HepG2 (cell line): ENCODE measurements at regions not wholly inside any gene's neighbourhood (a gene's known extent, or its start where the extent isn't known, plus 50 kb on each side); places are given as distances from the start of the nearest gene placed in this dataset.

Experiments
- ATAC-seq: fragments of 200-7000 bp; cut with Tn5 transposase; 3 replicates; pipeline ENCODE4 v1.9.1; 2020; ENCODE audit warnings: mild to moderate bottlenecking, moderate library complexity
- BruUV-seq: library from RNA; stranded (reverse); fragments of 400-500 nt; replicated peaks from 2 replicates; lab custom pipeline; 2021; lab: Mats Ljungman, UMichigan
- CTCF ChIA-PET: fragments of 300-600 bp; formaldehyde crosslinking; extraction: SDS; loops from one replicate; lab custom pipeline; 2021; ENCODE audit warnings: low total read pairs, inconsistent platforms, low intra/inter-chr PET ratio; lab: Yijun Ruan, JAX
- POLR2A ChIA-PET: fragments of 350-600 bp; sonication (Branson Sonifier 250); formaldehyde crosslinking; loops from one replicate; lab custom pipeline; 2020; ENCODE audit warnings: antibody characterized with exemption, inconsistent platforms; lab: Yijun Ruan, JAX
- DNase-seq: peaks from one replicate; pipeline ENCODE4 v3.0.0-alpha.2; 2015; ENCODE audit warnings: low spot score
- FAIRE-seq: peaks from 3 replicates; lab custom pipeline; 2011; peaks lifted over from hg19 to GRCh38; lab: Jason Lieb, UNC
- H2AFZ ChIP-seq: one replicate; pipeline ENCODE4 v1.6.1; 2011; ENCODE audit warnings: low read length, inconsistent platforms
- H3K27ac ChIP-seq: fragments of 300-600 bp; 3 replicates; pipeline ENCODE4 v1.8.0; 2011; ENCODE audit warnings: mixed run types, mild to moderate bottlenecking, mixed read lengths, low read length, inconsistent platforms; ENCODE audit not compliant: insufficient read depth; ENCODE audit errors: extremely low read length
- H3K27me3 ChIP-seq, 2 experiments: fragments of 200-600 bp in 1 of 2; 2 replicates in 1 of 2; 3 replicates in 1 of 2; pipeline versions ENCODE4 v1.6.0 to v1.8.0; 2011; ENCODE audit warnings: low read length in 2 of 2, mild to moderate bottlenecking in 2 of 2, moderate library complexity in 2 of 2, inconsistent platforms in 1 of 2; ENCODE audit not compliant: insufficient read depth in 2 of 2, control insufficient read depth in 1 of 2
- H3K36me3 ChIP-seq, 2 experiments: fragments of 200-600 bp in 1 of 2; replicated peaks in 1 of 2; 2 replicates in 1 of 2; 3 replicates in 1 of 2; pipeline versions ENCODE4 v1.5.1 to v1.8.0; 2011; ENCODE audit warnings: low read length in 2 of 2, inconsistent platforms in 1 of 2; ENCODE audit not compliant: insufficient read depth in 2 of 2, control insufficient read depth in 1 of 2
- H3K4me1 ChIP-seq: 2 replicates; pipeline ENCODE4 v1.5.1; 2012; ENCODE audit warnings: low read length, inconsistent platforms; ENCODE audit not compliant: insufficient read depth
- H3K4me2 ChIP-seq: 2 replicates; pipeline ENCODE4 v1.6.0; 2011; ENCODE audit warnings: low read depth, low read length, inconsistent platforms
- H3K4me3 ChIP-seq, 3 experiments: fragments of 200-600 bp in 1 of 3; sonication (generic), shearing (Covaris generic) in 1 of 3; replicated peaks in 1 of 3; 2 replicates each; pipeline ENCODE4 v1.5.1; 2011 to 2016; ENCODE audit warnings: low read length in 3 of 3, inconsistent platforms in 2 of 3, low read depth in 2 of 3, mild to moderate bottlenecking in 2 of 3, control low read depth in 1 of 3, mixed read lengths in 1 of 3; ENCODE audit not compliant: insufficient read depth in 1 of 3
- H3K79me2 ChIP-seq: one replicate; pipeline ENCODE4 v1.6.1; 2011; ENCODE audit warnings: low read length, inconsistent platforms; ENCODE audit not compliant: insufficient read depth
- H3K9ac ChIP-seq: 2 replicates; pipeline ENCODE4 v1.6.0; 2011; ENCODE audit warnings: mild to moderate bottlenecking, low read depth, low read length, inconsistent platforms; ENCODE audit not compliant: insufficient read depth
- H3K9me3 ChIP-seq: 2 replicates; pipeline ENCODE4 v1.5.1; 2012; ENCODE audit warnings: mild to moderate bottlenecking, low read length
- H4K20me1 ChIP-seq: 2 replicates; pipeline ENCODE4 v1.6.0; 2011; ENCODE audit warnings: inconsistent platforms, mild to moderate bottlenecking, low read length, moderate library complexity; ENCODE audit not compliant: insufficient read depth
- ARID2 ChIP-seq: sonication (generic); formaldehyde crosslinking; IDR thresholded peaks from 2 replicates; pipeline ENCODE4 v1.8.1; 2022; ENCODE audit warnings: mild to moderate bottlenecking, missing genetic modification reagents, borderline replicate concordance
- CBFB ChIP-seq: sonication (generic); formaldehyde crosslinking; IDR thresholded peaks from 2 replicates; pipeline ENCODE4 v1.4.0; 2020; ENCODE audit warnings: missing genetic modification reagents
- CHD4 ChIP-seq: fragments of 200-600 bp; sonication (generic); IDR thresholded peaks from 2 replicates; pipeline ENCODE4 v1.7.0; 2017; ENCODE audit warnings: mild to moderate bottlenecking, low read length, borderline replicate concordance
- FIP1L1 ChIP-seq: fragments of 200-400 bp; formaldehyde crosslinking; IDR thresholded peaks from 2 replicates; pipeline ENCODE4 v1.6.1; 2018; ENCODE audit warnings: low read depth, mild to moderate bottlenecking, low read length, moderate library complexity, borderline replicate concordance; ENCODE audit not compliant: insufficient read depth
- HDAC1 ChIP-seq: sonication (generic); formaldehyde crosslinking; IDR thresholded peaks from 2 replicates; pipeline ENCODE4 v1.5.1; 2020; ENCODE audit warnings: mild to moderate bottlenecking, missing genetic modification reagents
- HMGA1 ChIP-seq: sonication (generic); formaldehyde crosslinking; conservative IDR thresholded peaks from 2 replicates; pipeline ENCODE4 v1.4.0; 2020; ENCODE audit warnings: missing genetic modification reagents
- JDP2 ChIP-seq: sonication (generic); formaldehyde crosslinking; IDR thresholded peaks from 2 replicates; pipeline ENCODE4 v1.8.1; 2022; ENCODE audit warnings: missing genetic modification reagents, borderline replicate concordance
- KLF11 ChIP-seq: IDR thresholded peaks from 2 replicates; pipeline ENCODE4 v1.6.1; 2016; ENCODE audit warnings: missing compliant biosample characterization
- PCBP2 ChIP-seq: fragments of 200-400 bp; formaldehyde crosslinking; optimal IDR thresholded peaks from 2 replicates; pipeline ENCODE3; 2018; ENCODE audit warnings: low read length, low read depth; ENCODE audit not compliant: poor library complexity, severe bottlenecking
- SMYD3 ChIP-seq: sonication (generic); formaldehyde crosslinking; IDR thresholded peaks from 2 replicates; pipeline ENCODE4 v1.8.1; 2023; ENCODE audit warnings: mild to moderate bottlenecking, missing genetic modification reagents
- ZFP36 ChIP-seq: fragments of 150-350 bp; IDR thresholded peaks from 2 replicates; pipeline ENCODE4 v1.6.1; 2018; ENCODE audit warnings: borderline replicate concordance, low read length, low read depth; ENCODE audit not compliant: partially characterized antibody
- ZMYM2 ChIP-seq: sonication (generic); formaldehyde crosslinking; IDR thresholded peaks from 2 replicates; pipeline ENCODE4 v1.8.0; 2022; ENCODE audit warnings: mild to moderate bottlenecking, missing genetic modification reagents
- ZNF383 ChIP-seq: sonication (generic); formaldehyde crosslinking; IDR thresholded peaks from 2 replicates; pipeline ENCODE4 v1.4.0; 2020; ENCODE audit warnings: missing genetic modification reagents, mild to moderate bottlenecking, borderline replicate concordance
- ZNF430 ChIP-seq: sonication (generic); formaldehyde crosslinking; IDR thresholded peaks from 2 replicates; pipeline ENCODE4 v1.9.0; 2021; ENCODE audit warnings: mild to moderate bottlenecking, missing genetic modification reagents
- ZNF720 ChIP-seq: sonication (generic); formaldehyde crosslinking; IDR thresholded peaks from 2 replicates; pipeline ENCODE4 v1.4.0; 2020; ENCODE audit warnings: missing genetic modification reagents
- WGBS: methylation state at CpG from one replicate; pipeline ENCODE4 v1.1.6; 2017; ENCODE audit warnings: low lambda C conversion rate; 5-methylcytosine and 5-hydroxymethylcytosine counted together
- in situ Hi-C: cut with HindIII; loops from 2 replicates; pipeline ENCODE4 v1.10.0; 2017; ENCODE audit warnings: low pct_unique_long_range_greater_than_20kb; ENCODE audit not compliant: extremely low pct_ligation_motif_present
- intact Hi-C: fragments of 100-400 bp; cut with micrococcal nuclease; formaldehyde crosslinking; loops from one replicate; pipeline ENCODE4 v1.10.0; 2022; ENCODE audit not compliant: unreplicated experiment
- TF ChIP-seq, protein P1 (sequence below): sonication (generic); formaldehyde crosslinking; IDR thresholded peaks from 2 replicates; pipeline ENCODE4 v1.8.0; 2022; ENCODE audit warnings: mild to moderate bottlenecking, missing genetic modification reagents, borderline replicate concordance
- TF ChIP-seq, protein P2 (sequence below): sonication (generic); formaldehyde crosslinking; IDR thresholded peaks from 2 replicates; pipeline ENCODE4 v1.5.0; 2020; ENCODE audit warnings: mild to moderate bottlenecking, low read depth, missing genetic modification reagents, borderline replicate concordance
- TF ChIP-seq, protein P3 (sequence below): IDR thresholded peaks from 2 replicates; pipeline ENCODE4 v1.6.1; 2016; ENCODE audit warnings: mild to moderate bottlenecking, missing biosample characterization, missing genetic modification reagents
- TF ChIP-seq, protein P4 (sequence below): IDR thresholded peaks from 2 replicates; pipeline ENCODE4 v1.6.1; 2012; ENCODE audit warnings: inconsistent platforms

DNA sequence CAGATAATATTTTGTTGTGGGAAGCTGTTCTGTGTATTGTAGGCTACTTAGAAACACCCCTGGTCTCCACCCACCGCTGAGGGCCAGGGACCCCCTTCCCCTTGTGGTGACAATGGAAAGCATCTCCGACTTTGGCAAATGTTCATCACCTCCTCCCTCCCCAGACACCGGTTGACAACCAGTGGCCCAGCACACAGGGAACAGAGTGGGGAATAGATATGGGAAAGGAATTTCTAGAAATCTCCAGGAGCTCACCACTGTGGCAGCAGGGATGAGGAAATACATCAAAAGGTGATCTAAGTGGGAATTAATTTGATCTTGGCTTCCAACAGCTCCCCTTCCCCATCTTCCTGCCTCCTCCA, 257.3 kb upstream of the FOXQ1 start:
- TSS peak; percentile 41 for BruUV-seq
- ATAC-seq = peak; percentile 15
- H3K4me2 ChIP-seq = peak overlapping the region; percentile 92

More for the DNA sequence above, 257.3 kb upstream of the FOXQ1 start:
- FAIRE-seq (no peak), DNase-seq (no peak)
- peak overlapping the region; percentile 54 for H3K9ac ChIP-seq
- peak overlapping the region in 1 of 3 experiments; percentile 70; a peak in 2 of 6 replicates for H3K4me3 ChIP-seq
- in situ Hi-C loops = loop anchor here (5.0 kb wide), 2 partner anchors 213 to 258 kb away; partner anchors contain the start of gene FOXQ1
- TF ChIP-seq ZNF720 (CRISPR knock-in tag) (peak; percentile 21; the same call in 1 of the 2 replicates), PCBP2 (peak; percentile 14), ZMYM2 (peak; percentile 58; the same call in 1 of the 2 replicates), ZNF430 (CRISPR knock-in tag) (peak; percentile 47; the same call in 1 of the 2 replicates), FIP1L1 (0 out of 2 replicates have a peak, but pooled peaks have one; percentile 9), CHD4 (0 out of 2 replicates have a peak, but pooled peaks have one; percentile 13), HMGA1 (CRISPR knock-in tag) (no peak), HDAC1 (CRISPR knock-in tag) (no peak), ZNF383 (CRISPR knock-in tag) (0 out of 2 replicates have a peak, but pooled peaks have one; percentile 9), CBFB (CRISPR knock-in tag) (no peak), SMYD3 (CRISPR knock-in tag) (peak; percentile 25; the same call in 1 of the 2 replicates), KLF11 (CRISPR knock-in tag) (no peak; the same call in 1 of the 2 replicates), JDP2 (CRISPR knock-in tag) (0 out of 2 replicates have a peak, but pooled peaks have one; percentile 2), ARID2 (CRISPR knock-in tag) (0 out of 2 replicates have a peak, but pooled peaks have one; percentile 53), ZFP36 (no peak)
- TF ChIP-seq, protein P1, sequence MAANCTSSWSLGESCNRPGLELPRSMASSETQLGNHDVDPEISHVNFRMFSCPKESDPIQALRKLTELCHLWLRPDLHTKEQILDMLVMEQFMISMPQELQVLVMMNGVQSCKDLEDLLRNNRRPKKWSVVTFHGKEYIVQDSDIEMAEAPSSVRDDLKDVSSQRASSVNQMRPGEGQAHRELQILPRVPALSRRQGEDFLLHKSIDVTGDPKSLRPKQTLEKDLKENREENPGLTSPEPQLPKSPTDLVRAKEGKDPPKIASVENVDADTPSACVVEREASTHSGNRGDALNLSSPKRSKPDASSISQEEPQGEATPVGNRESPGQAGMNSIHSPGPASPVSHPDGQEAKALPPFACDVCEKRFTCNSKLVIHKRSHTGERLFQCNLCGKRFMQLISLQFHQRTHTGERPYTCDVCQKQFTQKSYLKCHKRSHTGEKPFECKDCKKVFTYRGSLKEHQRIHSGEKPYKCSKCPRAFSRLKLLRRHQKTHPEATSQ (CRISPR knock-in tag) = 0 out of 2 replicates have a peak, but pooled peaks have one; percentile 2
- TF ChIP-seq, protein P2, sequence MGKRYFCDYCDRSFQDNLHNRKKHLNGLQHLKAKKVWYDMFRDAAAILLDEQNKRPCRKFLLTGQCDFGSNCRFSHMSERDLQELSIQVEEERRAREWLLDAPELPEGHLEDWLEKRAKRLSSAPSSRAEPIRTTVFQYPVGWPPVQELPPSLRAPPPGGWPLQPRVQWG (CRISPR knock-in tag) = no peak
- TF ChIP-seq, protein P3, sequence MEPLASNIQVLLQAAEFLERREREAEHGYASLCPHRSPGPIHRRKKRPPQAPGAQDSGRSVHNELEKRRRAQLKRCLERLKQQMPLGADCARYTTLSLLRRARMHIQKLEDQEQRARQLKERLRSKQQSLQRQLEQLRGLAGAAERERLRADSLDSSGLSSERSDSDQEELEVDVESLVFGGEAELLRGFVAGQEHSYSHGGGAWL (CRISPR knock-in tag) = 0 out of 2 replicates have a peak, but pooled peaks have one; percentile 0
- TF ChIP-seq, protein P4, sequence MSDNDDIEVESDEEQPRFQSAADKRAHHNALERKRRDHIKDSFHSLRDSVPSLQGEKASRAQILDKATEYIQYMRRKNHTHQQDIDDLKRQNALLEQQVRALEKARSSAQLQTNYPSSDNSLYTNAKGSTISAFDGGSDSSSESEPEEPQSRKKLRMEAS = peak; percentile 8; the same call in 1 of the 2 replicates
- peaks cover 55% of the 10 kb centered on the region for H3K4me1 ChIP-seq
- no peaks in the 10 kb centered on the region for H4K20me1 ChIP-seq
- POLR2A ChIA-PET = interaction anchor here (0.5 to 4.4 kb wide), 41 partner anchors 8 to 286 kb away, joined by 3 to 150 read pairs (median 5); partner anchors contain the start of gene FOXQ1
- H3K27me3 ChIP-seq = no peaks in the 10 kb centered on the region
- H3K79me2 ChIP-seq = no peaks in the 10 kb centered on the region
- peak overlapping the region; percentile 92 for H3K27ac ChIP-seq
- intact Hi-C loops = loop anchor here (1.0 to 5.0 kb wide), 7 partner anchors 20 to 273 kb away; no protein-coding TSS in a partner anchor
- no peak overlapping the region for H2AFZ ChIP-seq
- no peaks in the 10 kb centered on the region for H3K9me3 ChIP-seq
- 9% methylated on average over 3 of the region's 3 CpGs for WGBS
- H3K36me3 ChIP-seq = no peaks in the 10 kb centered on the region
- CTCF ChIA-PET = no interaction called here
